SK-N-SH (cell line): ENCODE measurements at regions not wholly inside any gene's neighbourhood (a gene's known extent, or its start where the extent isn't known, plus 50 kb on each side); places are given as distances from the start of the nearest gene placed in this dataset.

Source experiments
- CTCF ChIA-PET: fragments of 300-600, 350-600 bp; formaldehyde crosslinking; extraction: SDS; loops from one replicate; lab custom pipeline; 2021; lab: Yijun Ruan, JAX
- POLR2A ChIA-PET: fragments of 350-600 bp; sonication (Branson Sonifier 250); formaldehyde crosslinking; extraction: SDS; loops from one replicate; lab custom pipeline; 2020; ENCODE audit warnings: antibody characterized with exemption, inconsistent platforms; lab: Yijun Ruan, JAX
- DNase-seq: peaks from one replicate; pipeline ENCODE4 v3.0.0; 2012
- H2AFZ ChIP-seq: fragments of 200-600 bp; sonication (generic); 2 replicates; pipeline ENCODE4 v1.8.1; 2016; ENCODE audit warnings: antibody characterized with exemption, mild to moderate bottlenecking, low read depth
- H3F3A ChIP-seq: fragments of 200-600 bp; sonication (generic); replicated peaks from 2 replicates; pipeline ENCODE3; 2016; ENCODE audit warnings: antibody characterized with exemption, mild to moderate bottlenecking; ENCODE audit not compliant: insufficient read depth
- H3K27ac ChIP-seq, 2 experiments: fragments of 200-500 bp in 1 of 2; fragments of 200-600 bp in 1 of 2; sonication (Bioruptor generic) in 1 of 2; sonication (generic), shearing (Covaris generic) in 1 of 2; 2 replicates each; pipeline versions ENCODE4 v1.5.1 to v1.6.1; 2014 to 2016; ENCODE audit warnings: low read depth in 2 of 2, inconsistent platforms in 1 of 2, low read length in 1 of 2, mild to moderate bottlenecking in 1 of 2, mixed read lengths in 1 of 2
- H3K27me3 ChIP-seq: fragments of 200-600 bp; sonication (generic), shearing (Covaris generic); 2 replicates; pipeline ENCODE4 v1.6.1; 2016; ENCODE audit warnings: mixed run types; ENCODE audit not compliant: insufficient read depth
- H3K36me3 ChIP-seq, 2 experiments: fragments of 200-500 bp in 1 of 2; fragments of 200-600 bp in 1 of 2; sonication (Bioruptor generic) in 1 of 2; sonication (generic) in 1 of 2; replicated peaks in 1 of 2; 2 replicates each; pipeline versions ENCODE3 to v1.5.1; 2014 to 2016; ENCODE audit warnings: low read length in 1 of 2, mild to moderate bottlenecking in 1 of 2; ENCODE audit not compliant: insufficient read depth in 2 of 2, control insufficient read depth in 1 of 2
- H3K4me1 ChIP-seq, 2 experiments: fragments of 200-500 bp in 1 of 2; fragments of 200-600 bp in 1 of 2; sonication (Bioruptor generic) in 1 of 2; sonication (generic), shearing (Covaris generic) in 1 of 2; 2 replicates each; pipeline versions ENCODE4 v1.5.1 to v1.6.1; 2014 to 2016; ENCODE audit warnings: low read depth in 1 of 2, low read length in 1 of 2, mixed run types in 1 of 2; ENCODE audit not compliant: insufficient read depth in 2 of 2, control insufficient read depth in 1 of 2
- H3K4me2 ChIP-seq: fragments of 200-600 bp; sonication (generic), shearing (Covaris generic); 2 replicates; pipeline ENCODE4 v1.6.1; 2017; ENCODE audit warnings: mixed run types
- H3K4me3 ChIP-seq, 2 experiments: fragments of 200-500 bp in 1 of 2; fragments of 200-600 bp in 1 of 2; sonication (Bioruptor generic) in 1 of 2; sonication (generic), shearing (Covaris generic) in 1 of 2; 2 replicates each; pipeline versions ENCODE4 v1.5.1 to v1.8.1; 2014 to 2016; ENCODE audit warnings: low read depth in 2 of 2, inconsistent platforms in 1 of 2, low read length in 1 of 2, mild to moderate bottlenecking in 1 of 2, mixed read lengths in 1 of 2, moderate library complexity in 1 of 2
- H3K79me2 ChIP-seq: fragments of 200-600 bp; sonication (generic); 2 replicates; pipeline ENCODE4 v1.8.1; 2017; ENCODE audit warnings: mild to moderate bottlenecking; ENCODE audit not compliant: insufficient read depth
- H3K9ac ChIP-seq: fragments of 200-600 bp; sonication (generic); 2 replicates; pipeline ENCODE4 v1.6.1; 2017; ENCODE audit warnings: mixed run types
- H3K9me2 ChIP-seq: fragments of 200-600 bp; sonication (generic); 2 replicates; pipeline ENCODE4 v1.6.1; 2017; ENCODE audit warnings: mixed run types
- H3K9me3 ChIP-seq: fragments of 200-600 bp; sonication (generic); 2 replicates; pipeline ENCODE4 v1.6.1; 2017; ENCODE audit warnings: mixed run types, mild to moderate bottlenecking, moderate library complexity
- H4K20me1 ChIP-seq: fragments of 200-600 bp; sonication (generic); 2 replicates; pipeline ENCODE4 v1.6.1; 2017; ENCODE audit warnings: mild to moderate bottlenecking, mixed run types; ENCODE audit not compliant: insufficient read depth
- FOSL2 ChIP-seq: IDR thresholded peaks from 2 replicates; pipeline ENCODE4 v1.4.0; 2012; ENCODE audit warnings: low read depth, mild to moderate bottlenecking, moderate library complexity, borderline replicate concordance
- FOXJ3 ChIP-seq: sonication (generic); formaldehyde crosslinking; IDR thresholded peaks from 2 replicates; pipeline ENCODE4 v1.5.1; 2020; ENCODE audit warnings: mild to moderate bottlenecking, missing genetic modification reagents
- GABPA ChIP-seq: IDR thresholded peaks from 2 replicates; pipeline ENCODE4 v1.4.0; 2012; ENCODE audit warnings: low read depth, mild to moderate bottlenecking
- NFIC ChIP-seq: IDR thresholded peaks from 2 replicates; pipeline ENCODE4 v1.4.0; 2012; ENCODE audit warnings: borderline replicate concordance
- PBX3 ChIP-seq: IDR thresholded peaks from 2 replicates; pipeline ENCODE4; 2012
- SIN3A ChIP-seq: IDR thresholded peaks from 2 replicates; pipeline ENCODE4 v1.6.1; 2012; ENCODE audit warnings: low read depth, mild to moderate bottlenecking, low read length, moderate library complexity, borderline replicate concordance
- TAF1 ChIP-seq: IDR thresholded peaks from 2 replicates; pipeline ENCODE4 v1.6.1; 2012; ENCODE audit warnings: low read depth, mild to moderate bottlenecking, low read length, moderate library complexity, borderline replicate concordance
- TEAD4 ChIP-seq: IDR thresholded peaks from 2 replicates; pipeline ENCODE4 v1.4.0; 2012; ENCODE audit warnings: mild to moderate bottlenecking, borderline replicate concordance; ENCODE audit not compliant: insufficient read depth
- USF1 ChIP-seq: IDR thresholded peaks from 2 replicates; pipeline ENCODE4 v1.4.0; 2012; ENCODE audit warnings: low read depth, borderline replicate concordance
- WGBS: methylation state at CpG from one replicate; pipeline ENCODE4 v1.1.6; 2017; ENCODE audit warnings: low lambda C conversion rate; 5-methylcytosine and 5-hydroxymethylcytosine counted together
- TF ChIP-seq, protein P1 (sequence below): fragments of 150-350 bp; IDR thresholded peaks from 2 replicates; pipeline ENCODE4 v1.6.1; 2017; ENCODE audit warnings: antibody characterized with exemption, low read length, low read depth, borderline replicate concordance

DNA sequence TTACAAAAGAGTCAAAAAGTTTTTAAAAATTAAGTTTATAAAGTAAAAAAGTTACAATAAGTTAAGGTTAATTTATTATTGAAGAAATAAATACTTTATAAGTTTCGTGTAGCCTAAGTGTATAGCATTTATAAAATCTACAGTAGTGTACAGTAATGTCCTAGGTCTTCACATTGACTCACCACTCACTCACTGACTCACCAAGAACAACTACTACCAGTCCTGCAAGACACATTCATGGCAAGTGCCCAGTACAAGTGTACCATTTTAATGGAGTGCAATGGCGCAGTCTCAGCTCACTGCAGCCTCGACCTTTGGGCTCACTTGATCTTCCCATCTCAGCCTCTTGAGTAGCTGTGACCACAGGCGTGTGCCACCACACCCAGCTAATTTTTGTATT lies 128.2 kb downstream of the GPX5 start:
- Histone ChIP-seq H3K36me3 (no peaks in the 10 kb centered on the region), H4K20me1 (no peaks in the 10 kb centered on the region), H3K9ac (no peak overlapping the region), H3K9me3 (no peaks in the 10 kb centered on the region), H3K4me1 (peaks cover 0 to under 1% of the 10 kb centered on the region in 2 experiments; a peak in 2 of 4 replicates), H2AFZ (no peak overlapping the region), H3F3A (no peaks in the 10 kb centered on the region), H3K4me3 (no peak overlapping the region), H3K4me2 (no peak overlapping the region), H3K79me2 (no peaks in the 10 kb centered on the region), H3K9me2 (no peaks in the 10 kb centered on the region), H3K27ac (no peak overlapping the region), H3K27me3 (peaks cover 11% of the 10 kb centered on the region; the same call in 1 of the 2 replicates)
- ChIA-PET CTCF (interaction anchor here (0.6 to 0.7 kb wide), 2 partner anchors 47 to 235 kb away, joined by 3 read pairs; no protein-coding TSS in a partner anchor), POLR2A (no interaction called here)
- 62% methylated on average over 4 of the region's 4 CpGs for WGBS
- no peak for DNase-seq
- TF ChIP-seq PBX3 (no peak), GABPA (no peak), TAF1 (no peak), TEAD4 (no peak)
- TF ChIP-seq, protein P1, sequence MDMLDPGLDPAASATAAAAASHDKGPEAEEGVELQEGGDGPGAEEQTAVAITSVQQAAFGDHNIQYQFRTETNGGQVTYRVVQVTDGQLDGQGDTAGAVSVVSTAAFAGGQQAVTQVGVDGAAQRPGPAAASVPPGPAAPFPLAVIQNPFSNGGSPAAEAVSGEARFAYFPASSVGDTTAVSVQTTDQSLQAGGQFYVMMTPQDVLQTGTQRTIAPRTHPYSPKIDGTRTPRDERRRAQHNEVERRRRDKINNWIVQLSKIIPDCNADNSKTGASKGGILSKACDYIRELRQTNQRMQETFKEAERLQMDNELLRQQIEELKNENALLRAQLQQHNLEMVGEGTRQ: no peak

- H3K4me3 ChIP-seq: no peak overlapping the region
- no peaks in the 10 kb centered on the region for H3K79me2 ChIP-seq
- no peaks in the 10 kb centered on the region for H3F3A ChIP-seq
- H3K36me3 ChIP-seq: no peaks in the 10 kb centered on the region
- no peaks in the 10 kb centered on the region for H4K20me1 ChIP-seq
- H3K27ac ChIP-seq: no peak overlapping the region
- ChIA-PET POLR2A (no interaction called here), CTCF (interaction anchor here (1.2 to 2.0 kb wide), 2 partner anchors 18 to 112 kb away, joined by 5 read pairs; no protein-coding TSS in a partner anchor)
- H3K9ac ChIP-seq: no peak overlapping the region
- WGBS: 67% methylated on average over 5 of the region's 5 CpGs
- H3K9me3 ChIP-seq: no peaks in the 10 kb centered on the region
- DNase-seq: no peak
- TF ChIP-seq GABPA: no peak
- no peak for TF ChIP-seq TAF1
- TF ChIP-seq FOXJ3: no peak
- H2AFZ ChIP-seq: no peak overlapping the region
- no peaks in the 10 kb centered on the region for H3K9me2 ChIP-seq
- H3K4me2 ChIP-seq: no peak overlapping the region
- H3K27me3 ChIP-seq: peaks cover 11% of the 10 kb centered on the region; the same call in 1 of the 2 replicates
- peaks cover 0 to 3% of the 10 kb centered on the region in 2 experiments; a peak in 1 of 4 replicates for H3K4me1 ChIP-seq
Measured at GRCh38 chr6:28655164-28655563, 129.5 kb downstream of the GPX5 start.

DNA sequence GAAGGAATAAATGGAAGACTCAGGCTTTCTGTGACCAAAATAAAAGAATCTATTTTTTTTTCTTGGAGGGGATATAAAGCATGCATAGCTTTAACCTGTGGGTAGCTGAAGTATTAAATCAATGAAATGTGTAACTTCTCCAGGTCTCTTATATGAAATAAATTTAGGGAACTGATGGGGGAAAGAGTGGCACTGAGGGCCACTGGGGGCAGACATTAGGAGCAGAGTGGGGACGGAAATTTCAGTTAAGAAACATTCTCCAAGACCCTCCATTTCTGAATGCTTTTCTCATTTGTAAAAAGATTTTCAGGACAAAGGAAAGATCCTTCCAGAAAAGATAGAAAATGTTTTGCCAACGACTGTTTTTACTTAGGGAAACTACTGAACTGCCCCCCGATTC lies 131.0 kb downstream of the GPX5 start:
- peak overlapping the region; percentile 74; the same call in 1 of the 2 replicates for H2AFZ ChIP-seq
- H3K9me3 ChIP-seq: no peaks in the 10 kb centered on the region
- no peak overlapping the region for H3K9ac ChIP-seq
- peak overlapping the region; percentile 82 for H3K4me2 ChIP-seq
- H3K79me2 ChIP-seq: no peaks in the 10 kb centered on the region
- TF ChIP-seq USF1 (no peak), FOSL2 (no peak), NFIC (no peak), SIN3A (no peak), PBX3 (no peak)
- DNase-seq: no peak
- ChIA-PET POLR2A (no interaction called here), CTCF (interaction anchor here (0.6 to 1.3 kb wide), 6 partner anchors 8 to 1137 kb away, joined by 3 to 5 read pairs (median 4); no protein-coding TSS in a partner anchor)
- H3F3A ChIP-seq: no peaks in the 10 kb centered on the region
- no peaks in the 10 kb centered on the region for H4K20me1 ChIP-seq
- H3K9me2 ChIP-seq: no peaks in the 10 kb centered on the region
- H3K27ac ChIP-seq: no peak overlapping the region
- peak overlapping the region; percentile 63 to 65; a peak in 3 of 4 replicates for H3K4me3 ChIP-seq
- peaks cover 11% of the 10 kb centered on the region; the same call in 1 of the 2 replicates for H3K27me3 ChIP-seq
- no peaks in the 10 kb centered on the region for H3K36me3 ChIP-seq
- H3K4me1 ChIP-seq: peaks cover 0 to 3% of the 10 kb centered on the region in 2 experiments; a peak in 1 of 4 replicates
- WGBS: 14% methylated on average over 3 of the region's 3 CpGs
